Fibroblast of gingiva (primary cell): ENCODE measurements at regions not wholly inside any gene's neighbourhood (a gene's known extent, or its start where the extent isn't known, plus 50 kb on each side); places are given as distances from the start of the nearest gene placed in this dataset.

ENCODE experiments used
- DNase-seq: peaks from one replicate; pipeline ENCODE4 v3.0.0-alpha.2; 2011; ENCODE audit warnings: low read depth

- no peak for DNase-seq
These were observed 321.3 kb upstream of the GRAMD2B start for GRCh38 chr5:126101901-126102300.

DNA sequence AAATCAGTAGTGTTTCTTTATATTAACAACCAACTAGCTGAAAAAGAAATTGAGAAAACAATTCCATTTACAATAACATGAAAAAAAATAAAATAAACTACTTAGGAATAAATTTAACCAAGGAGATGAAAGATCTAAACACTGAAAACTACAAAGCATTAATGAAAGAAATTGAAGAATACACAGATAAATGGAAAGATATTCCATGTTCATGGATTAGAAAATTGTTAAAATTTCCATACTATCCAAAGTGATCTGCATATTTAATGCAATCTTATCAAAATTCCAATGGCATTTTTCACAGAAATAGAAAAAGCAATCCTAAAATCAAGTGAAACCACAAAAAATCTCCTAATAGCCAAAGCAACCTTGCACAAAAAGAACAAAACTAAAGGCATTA, 320.2 kb upstream of the GRAMD2B start:
- DNase-seq = no peak

DNA sequence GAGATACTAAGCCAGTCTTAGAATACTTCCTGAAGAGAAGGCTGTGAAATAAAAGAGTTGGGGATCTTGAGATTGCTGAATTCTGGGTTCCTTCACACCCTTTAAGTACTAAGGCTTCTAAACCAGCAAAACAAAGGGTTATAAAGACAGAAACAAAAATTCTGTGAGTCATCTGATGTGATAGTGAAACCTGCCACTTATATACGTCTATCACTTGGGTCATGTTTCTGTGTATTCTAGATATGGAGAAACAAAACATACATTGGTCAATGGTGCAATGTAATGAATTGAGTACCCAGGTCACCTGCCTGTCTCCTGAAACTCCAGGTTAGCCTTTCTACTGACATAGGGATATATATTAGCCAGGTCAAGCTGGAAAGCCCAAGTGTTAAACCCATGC, 319.3 kb upstream of the GRAMD2B start:
- no peak for DNase-seq

GRCh38 chr5:126104341-126104740, 318.9 kb upstream of the GRAMD2B start:
- DNase-seq = no peak

- DNase-seq = no peak
These were observed 318.3 kb upstream of the GRAMD2B start for GRCh38 chr5:126104951-126105350.

DNA sequence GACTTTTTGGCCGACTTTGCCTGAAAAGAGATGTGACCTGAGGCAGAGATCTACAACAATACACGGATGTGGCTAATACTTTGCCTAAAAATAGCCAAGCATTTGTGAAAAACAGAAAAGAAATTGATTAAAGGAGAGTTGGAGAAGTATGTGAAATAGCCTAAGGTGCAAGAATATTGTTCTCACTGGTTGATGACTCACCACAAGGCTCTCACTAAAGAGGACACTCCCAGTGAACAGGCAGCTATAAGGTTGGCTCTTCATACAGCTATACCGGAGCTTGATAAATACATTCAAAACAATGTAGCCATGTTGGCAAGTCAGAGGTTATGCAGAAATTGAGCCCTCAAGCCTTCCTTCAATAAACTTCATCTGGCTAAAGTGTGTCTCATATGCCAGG, 317.2 kb upstream of the GRAMD2B start:
- no peak for DNase-seq

GRCh38 chr5:126107381-126107780, 315.8 kb upstream of the GRAMD2B start:
- DNase-seq = no peak

DNA sequence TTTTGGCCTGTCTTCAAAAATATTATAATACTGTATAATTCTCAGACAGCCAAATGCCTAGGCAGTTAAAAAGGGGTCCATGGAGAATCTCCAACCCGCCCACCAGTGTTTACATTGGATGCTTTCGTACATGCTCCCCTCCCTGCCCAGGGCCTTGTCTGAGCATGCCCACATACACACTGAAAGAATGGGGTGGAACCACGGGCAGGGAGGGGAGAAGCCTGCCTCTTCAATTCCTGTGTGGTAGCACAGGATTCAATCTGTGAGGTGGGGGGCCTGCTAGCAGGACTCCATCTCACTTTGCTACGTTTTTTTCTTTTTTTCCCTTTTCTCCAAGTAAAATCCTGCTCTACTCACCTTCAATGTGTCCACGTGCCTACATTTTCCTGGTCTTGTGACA, 314.7 kb upstream of the GRAMD2B start:
- DNase-seq = no peak

- no peak for DNase-seq
These were observed 308.1 kb upstream of the GRAMD2B start for GRCh38 chr5:126115059-126115629.

GRCh38 chr5:126117044-126117443, 306.2 kb upstream of the GRAMD2B start:
- DNase-seq = no peak

DNA sequence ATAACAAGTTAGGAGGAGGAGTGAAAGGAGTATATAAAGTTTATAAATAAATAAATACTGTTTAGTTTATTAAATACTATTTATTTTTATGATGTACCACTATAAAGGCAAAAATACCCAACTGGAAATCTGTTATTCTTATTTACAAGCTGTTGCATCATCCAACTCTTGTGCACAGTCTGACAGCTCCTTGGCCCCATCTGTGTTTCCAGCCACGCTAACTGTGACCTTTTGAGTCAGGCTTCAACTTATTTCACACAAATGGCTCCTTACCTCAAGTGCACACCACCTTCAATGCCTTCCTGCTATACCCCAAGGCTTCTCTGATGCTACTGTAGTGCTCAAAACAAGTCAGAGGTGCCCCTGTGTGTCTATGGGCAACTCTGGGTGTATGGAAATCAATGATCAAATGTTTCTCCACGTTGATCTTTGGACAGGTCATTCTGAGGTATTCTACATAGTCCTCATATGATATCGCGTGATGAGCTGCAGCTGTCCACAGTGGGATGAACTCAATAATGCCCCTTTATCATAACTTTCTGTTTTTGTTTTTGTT, 303.2 kb upstream of the GRAMD2B start:
- peak; percentile 36 for DNase-seq

GRCh38 chr5:126120939-126121338, 302.3 kb upstream of the GRAMD2B start:
- DNase-seq = no peak

DNA sequence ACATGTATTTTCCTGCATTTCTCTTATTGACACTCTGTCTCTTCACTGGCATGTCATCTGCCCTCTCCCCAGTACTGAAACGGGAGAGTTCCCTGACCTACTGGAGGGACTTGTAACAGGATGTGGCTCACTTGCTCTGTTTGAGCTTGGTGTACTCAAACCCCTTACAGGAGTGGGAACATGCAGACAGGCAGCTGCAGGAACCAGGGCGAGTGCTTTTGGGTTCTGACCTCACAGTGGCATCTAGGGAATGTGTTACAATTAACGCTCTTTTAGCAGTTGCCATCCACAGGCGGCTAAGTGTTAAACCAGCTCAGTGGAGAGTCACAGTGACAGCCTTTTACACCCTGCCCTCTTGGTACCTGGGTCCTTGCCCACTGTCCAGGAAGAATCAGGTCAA, 300.3 kb upstream of the GRAMD2B start:
- no peak for DNase-seq

DNA sequence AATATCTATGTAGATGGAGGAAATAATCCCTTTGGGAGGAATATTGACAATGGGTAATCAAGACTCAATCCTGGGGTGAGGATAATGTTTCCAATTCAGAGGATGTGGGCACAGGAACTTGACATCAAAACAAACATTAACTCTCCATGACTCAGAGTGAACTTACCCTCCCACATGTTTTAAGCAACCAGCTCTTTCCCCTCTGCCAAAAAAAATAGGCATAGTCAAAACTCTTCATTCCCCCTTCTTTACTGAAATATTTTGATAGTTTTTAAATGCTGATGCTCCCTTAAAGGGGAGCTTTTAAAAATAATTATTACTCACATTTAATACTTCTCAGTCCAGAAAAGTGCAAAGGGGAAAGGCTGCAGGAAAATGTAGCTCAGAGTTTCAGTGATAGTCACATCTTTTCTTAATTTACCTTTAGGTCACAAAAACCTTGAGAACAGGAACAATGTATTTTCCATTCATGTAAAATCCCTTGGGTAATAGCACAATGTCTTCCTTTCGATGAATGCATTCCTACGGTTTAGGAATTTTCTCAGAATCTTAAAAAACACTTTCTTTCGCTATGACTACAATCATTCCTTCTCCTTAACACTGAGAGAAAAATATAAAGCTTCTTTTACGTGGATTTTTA, 298.4 kb upstream of the GRAMD2B start:
- peak; percentile 83 for DNase-seq

GRCh38 chr5:126125407-126125806, 297.8 kb upstream of the GRAMD2B start:
- DNase-seq = no peak

- DNase-seq = no peak
These were observed 296.6 kb upstream of the GRAMD2B start for GRCh38 chr5:126126574-126126973.

GRCh38 chr5:126127371-126127770, 295.8 kb upstream of the GRAMD2B start:
- peak; percentile 71 for DNase-seq

DNA sequence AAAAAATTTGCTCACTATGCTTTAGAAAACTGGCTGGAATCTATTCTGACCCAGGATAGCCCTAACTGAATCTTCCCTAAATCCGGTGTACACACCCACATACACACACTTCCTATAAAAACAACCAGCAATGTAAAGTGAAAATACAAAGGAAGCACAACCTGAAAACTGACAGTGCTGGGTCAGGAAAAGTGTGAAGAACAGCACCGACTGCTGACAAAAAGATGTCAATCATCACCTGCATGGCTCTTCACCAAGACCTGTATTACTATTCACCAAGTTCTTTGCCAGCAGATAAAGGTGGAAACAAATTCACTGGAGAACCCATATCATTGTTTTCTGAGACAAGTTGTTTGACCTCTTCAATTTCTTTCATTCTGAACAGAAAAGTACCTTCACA, 293.8 kb upstream of the GRAMD2B start:
- no peak for DNase-seq

DNA sequence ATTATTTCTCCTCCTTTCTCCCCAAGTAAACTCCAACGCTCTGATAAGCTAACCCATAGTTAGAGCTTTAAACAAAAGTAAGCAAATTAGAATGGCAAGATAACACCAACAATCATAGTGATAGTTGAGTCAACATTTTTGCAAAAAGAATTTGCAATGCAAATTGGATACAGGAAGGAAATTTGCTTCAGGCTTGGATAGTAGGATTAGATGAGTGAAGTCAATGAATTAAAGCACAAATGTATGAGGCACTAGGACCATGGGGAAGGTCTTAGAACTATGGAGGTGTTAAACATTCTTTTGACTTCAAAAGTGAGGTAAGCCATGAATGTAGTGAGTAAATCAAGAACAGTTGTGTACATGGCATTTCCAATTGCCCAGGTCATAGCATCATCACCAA, 289.8 kb upstream of the GRAMD2B start:
- DNase-seq = no peak

GRCh38 chr5:126137891-126138280, 285.3 kb upstream of the GRAMD2B start:
- no peak for DNase-seq

DNA sequence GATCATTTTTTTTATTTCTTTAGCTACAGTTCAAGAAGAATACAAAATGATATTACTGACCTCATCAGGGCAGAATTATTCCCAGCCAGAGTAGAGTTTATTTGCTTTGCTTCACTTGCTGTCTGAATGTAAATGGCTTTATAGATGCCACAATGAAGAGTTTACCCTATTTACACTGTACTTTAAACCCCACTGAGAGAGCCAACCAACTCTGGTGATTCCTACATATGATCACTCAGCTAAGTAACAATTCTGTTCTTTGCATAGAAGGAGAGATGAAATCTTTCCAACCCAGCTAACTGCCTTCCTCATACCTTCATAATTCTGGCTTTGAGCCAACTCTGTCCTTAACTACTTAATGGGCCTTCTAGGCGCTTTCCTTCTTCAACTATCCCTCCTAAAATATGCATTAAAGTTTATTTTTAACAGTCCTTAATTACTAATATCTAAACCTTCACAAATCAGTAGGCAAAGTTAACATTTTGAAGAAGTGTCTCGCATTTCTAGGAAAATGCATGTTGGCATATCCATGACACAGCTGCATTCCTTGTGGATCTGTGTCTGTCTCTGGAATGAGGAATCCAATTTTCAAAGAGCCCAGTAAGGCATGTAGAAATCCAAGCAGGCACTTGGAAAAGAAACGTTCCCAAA, 284.8 kb upstream of the GRAMD2B start:
- DNase-seq = peak; percentile 66

DNA sequence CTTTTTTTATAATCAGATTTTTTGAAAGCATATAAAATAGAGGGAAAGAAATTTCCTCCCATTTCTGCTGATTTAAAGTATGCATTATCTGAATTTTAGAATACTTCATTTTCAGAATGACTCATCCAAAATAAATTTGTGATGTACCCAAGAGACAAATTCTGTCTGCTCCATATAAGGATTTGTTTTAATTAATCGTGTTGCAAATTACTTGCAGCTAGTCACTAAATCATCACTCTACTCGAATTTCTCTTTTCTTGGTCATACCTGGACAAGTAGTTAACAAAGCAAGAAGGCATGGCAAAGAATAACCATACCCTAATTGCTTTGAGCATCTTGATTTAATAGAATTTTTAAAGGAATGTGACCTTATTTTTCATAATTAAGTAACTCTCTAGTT, 284.1 kb upstream of the GRAMD2B start:
- DNase-seq = no peak

- peak; percentile 46 for DNase-seq
These were observed 283.4 kb upstream of the GRAMD2B start for GRCh38 chr5:126139773-126140172.

DNA sequence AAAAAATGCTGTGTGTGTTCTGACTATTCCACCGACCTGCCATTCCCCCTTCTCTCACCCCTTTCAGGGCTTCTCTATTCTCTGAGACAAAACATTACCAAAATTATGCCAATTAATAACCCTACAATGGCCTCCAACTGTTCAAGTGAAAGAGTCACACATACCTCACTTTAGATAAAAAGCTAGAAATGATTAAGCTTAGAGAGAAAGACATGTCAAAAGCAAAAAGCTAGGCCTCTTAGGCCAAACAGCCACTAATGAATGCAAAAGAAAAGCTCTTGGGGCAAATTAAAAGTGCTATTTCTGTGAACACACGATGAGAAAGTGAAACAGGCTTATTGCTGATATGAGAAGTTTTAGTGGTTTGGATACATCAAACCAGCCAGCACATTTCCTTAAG, 279.6 kb upstream of the GRAMD2B start:
- DNase-seq = no peak
